SK-N-MC (cell line): ENCODE measurements at regions not wholly inside any gene's neighbourhood (a gene's known extent, or its start where the extent isn't known, plus 50 kb on each side); places are given as distances from the start of the nearest gene placed in this dataset.

Source experiments
- EZH2 ChIP-seq: fragments of 200-600 bp; sonication (generic); IDR thresholded peaks from one replicate; pipeline ENCODE4 v1.6.1; 2017; ENCODE audit warnings: antibody characterized with exemption
- POLR2AphosphoS5 ChIP-seq: IDR thresholded peaks from 2 replicates; pipeline ENCODE4 v1.6.1; 2012; ENCODE audit warnings: mild to moderate bottlenecking, low read depth, low read length, borderline replicate concordance

- TF ChIP-seq POLR2AphosphoS5 (no peak), EZH2 (no peak)
Measured at GRCh38 chr22:27132400-27132799, 475.0 kb downstream of the MIAT start.
